ENCODE measurements at regions not wholly inside any gene's neighbourhood (a gene's known extent, or its start where the extent isn't known, plus 50 kb on each side); places are given as distances from the start of the nearest gene placed in this dataset.

- peaks cover 0 to 27% (median 15%) of the 10 kb centered on the region in 3 donors for H3K4me1 ChIP-seq
- 59 to 64% methylated on average over 3 of the region's 3 CpGs for WGBS, 2 donors
- H3K27ac ChIP-seq: peak overlapping the region in 2 of 4 donors; percentile 21 to 28
- intact Hi-C loops (cut with DNase I): no loop called here
- no peaks in the 10 kb centered on the region for H3K36me3 ChIP-seq
- no peaks in the 10 kb centered on the region for H3K27me3 ChIP-seq
- TF ChIP-seq CTCF (IDR thresholded peaks at IDR 0.05): no peak
- H3K4me3 ChIP-seq: no peak overlapping the region
- H3K9me3 ChIP-seq: no peaks in the 10 kb centered on the region
- no peak for DNase-seq
These were observed 169.1 kb downstream of the HS3ST3B1 start for GRCh38 chr17:14469971-14470370.

GRCh38 chr17:14468858-14469257 lies 168.0 kb downstream of the HS3ST3B1 start:
- H3K4me1 ChIP-seq: peaks cover 0 to 37% (median 18%) of the 10 kb centered on the region in 3 donors
- no peak overlapping the region for H3K27ac ChIP-seq
- no peaks in the 10 kb centered on the region for H3K9me3 ChIP-seq
- 56 to 90% methylated on average over 3 of the region's 3 CpGs for WGBS, 2 donors
- intact Hi-C loops (cut with DNase I): no loop called here
- no peak overlapping the region for H3K4me3 ChIP-seq
- TF ChIP-seq CTCF (IDR thresholded peaks at IDR 0.05) (no peak), POLR2A (IDR thresholded peaks at IDR 0.05) (no peak)
- H3K36me3 ChIP-seq: no peaks in the 10 kb centered on the region
- no peak for DNase-seq
- H3K27me3 ChIP-seq: no peaks in the 10 kb centered on the region

DNA sequence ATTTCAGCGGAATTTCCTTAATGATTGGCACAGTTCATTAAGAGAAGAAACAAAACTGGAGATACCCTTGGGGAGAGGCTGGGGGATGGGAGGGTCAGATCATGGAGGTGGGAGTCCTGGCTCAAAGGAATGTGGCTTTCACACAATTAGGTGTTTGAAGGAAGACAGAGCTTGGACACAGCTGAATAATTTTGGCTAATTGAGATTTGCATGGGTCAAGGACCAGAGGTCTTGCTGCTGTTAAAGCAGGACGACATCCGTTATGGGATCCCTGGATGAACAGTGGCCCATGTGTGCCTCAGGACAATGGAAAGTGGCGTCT lies 160.3 kb downstream of the HS3ST3B1 start:
- 78 to 88% methylated on average over 4 of the region's 4 CpGs for WGBS, 2 donors
- no peaks in the 10 kb centered on the region for H3K36me3 ChIP-seq
- H3K4me3 ChIP-seq: no peak overlapping the region
- TF ChIP-seq POLR2A (IDR thresholded peaks at IDR 0.05) (no peak), CTCF (IDR thresholded peaks at IDR 0.05) (no peak)
- no peak overlapping the region for H3K27ac ChIP-seq
- DNase-seq: no peak
- H3K9me3 ChIP-seq: no peaks in the 10 kb centered on the region
- peaks cover 0 to 4% (median 0%) of the 10 kb centered on the region in 4 donors for H3K27me3 ChIP-seq
- intact Hi-C loops (cut with DNase I): no loop called here
- H3K4me1 ChIP-seq: peaks cover 0 to 30% (median 7%) of the 10 kb centered on the region in 3 donors

DNA sequence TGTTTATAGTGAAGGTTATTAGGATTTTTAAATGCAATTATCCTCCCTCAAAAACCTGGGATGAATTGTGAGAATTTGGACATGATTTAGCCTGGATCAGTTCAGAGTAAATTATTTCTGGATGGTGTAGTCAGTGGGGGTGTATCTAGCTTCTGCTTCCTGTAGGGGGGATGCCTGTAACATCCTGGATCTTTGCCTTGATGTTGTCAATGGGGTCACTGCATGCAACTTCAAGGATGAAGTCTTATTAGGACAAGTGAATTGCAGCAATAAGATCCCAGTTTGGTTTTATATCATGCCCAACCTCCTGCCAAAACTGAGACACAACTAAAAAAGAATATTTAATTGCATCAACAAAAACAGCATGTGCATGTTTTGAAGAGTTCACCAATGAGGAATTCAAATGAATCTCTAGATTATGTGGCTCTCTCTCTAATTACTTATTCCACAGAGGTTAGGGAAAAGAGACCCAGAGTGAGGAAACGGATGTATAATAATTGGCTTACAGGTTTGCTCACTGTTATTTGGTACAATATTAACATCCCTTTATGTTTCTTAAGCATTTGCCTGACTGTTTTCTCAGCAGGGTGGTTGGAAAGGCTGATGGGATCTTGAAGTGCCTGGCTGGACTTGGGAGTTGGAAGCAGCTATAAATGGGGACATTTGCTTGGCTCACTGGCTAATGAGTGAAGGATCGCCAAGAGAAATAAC lies 159.8 kb downstream of the HS3ST3B1 start:
- H3K27ac ChIP-seq: no peak overlapping the region
- H3K4me1 ChIP-seq: peaks cover 0 to 30% (median 7%) of the 10 kb centered on the region in 3 donors
- H3K36me3 ChIP-seq: no peaks in the 10 kb centered on the region
- no peak for TF ChIP-seq POLR2A (IDR thresholded peaks at IDR 0.05)
- no peak for TF ChIP-seq CTCF (IDR thresholded peaks at IDR 0.05)
- H3K27me3 ChIP-seq: peaks cover 0 to 4% (median 0%) of the 10 kb centered on the region in 4 donors
- no peak overlapping the region for H3K4me3 ChIP-seq
- H3K9me3 ChIP-seq: no peaks in the 10 kb centered on the region
- intact Hi-C loops (cut with DNase I): no loop called here
- WGBS, 2 donors: 58 to 87% methylated on average over 2 of the region's 2 CpGs
- no peak for DNase-seq

DNA sequence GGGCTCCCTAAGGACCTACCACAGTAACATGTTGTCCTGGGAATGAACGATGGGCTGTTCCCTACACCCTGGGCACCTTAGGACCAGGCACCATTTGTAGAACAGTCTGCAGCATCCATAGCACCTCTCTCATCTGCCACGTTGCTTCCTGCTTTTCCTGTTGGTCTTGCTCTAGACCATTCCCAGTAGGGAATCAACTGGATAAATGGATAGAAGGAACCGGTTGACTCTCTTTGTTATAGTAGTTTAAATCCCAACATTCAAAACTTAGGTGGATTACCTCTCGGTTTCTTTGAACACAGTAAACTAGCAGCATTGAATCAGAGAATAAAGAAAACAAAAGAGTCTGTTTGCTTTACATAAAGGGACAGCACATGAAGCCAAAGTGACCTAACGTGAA lies 159.1 kb downstream of the HS3ST3B1 start:
- peaks cover 0 to 6% (median 0%) of the 10 kb centered on the region in 4 donors for H3K27me3 ChIP-seq
- peaks cover 0 to 24% (median 3%) of the 10 kb centered on the region in 3 donors for H3K4me1 ChIP-seq
- H3K9me3 ChIP-seq: no peaks in the 10 kb centered on the region
- H3K4me3 ChIP-seq: no peak overlapping the region
- intact Hi-C loops (cut with DNase I): no loop called here
- WGBS, 2 donors: 42 to 50% methylated on average over 4 to 5 of the region's 5 CpGs
- no peaks in the 10 kb centered on the region for H3K36me3 ChIP-seq
- TF ChIP-seq CTCF (IDR thresholded peaks at IDR 0.05) (no peak), POLR2A (IDR thresholded peaks at IDR 0.05) (no peak)
- DNase-seq: no peak
- H3K27ac ChIP-seq: no peak overlapping the region
